ENCODE measurements at regions not wholly inside any gene's neighbourhood (a gene's known extent, or its start where the extent isn't known, plus 50 kb on each side); places are given as distances from the start of the nearest gene placed in this dataset.
A peak's percentile ranks its signal among the peaks of the same experiment; 100 is the strongest.

DNA sequence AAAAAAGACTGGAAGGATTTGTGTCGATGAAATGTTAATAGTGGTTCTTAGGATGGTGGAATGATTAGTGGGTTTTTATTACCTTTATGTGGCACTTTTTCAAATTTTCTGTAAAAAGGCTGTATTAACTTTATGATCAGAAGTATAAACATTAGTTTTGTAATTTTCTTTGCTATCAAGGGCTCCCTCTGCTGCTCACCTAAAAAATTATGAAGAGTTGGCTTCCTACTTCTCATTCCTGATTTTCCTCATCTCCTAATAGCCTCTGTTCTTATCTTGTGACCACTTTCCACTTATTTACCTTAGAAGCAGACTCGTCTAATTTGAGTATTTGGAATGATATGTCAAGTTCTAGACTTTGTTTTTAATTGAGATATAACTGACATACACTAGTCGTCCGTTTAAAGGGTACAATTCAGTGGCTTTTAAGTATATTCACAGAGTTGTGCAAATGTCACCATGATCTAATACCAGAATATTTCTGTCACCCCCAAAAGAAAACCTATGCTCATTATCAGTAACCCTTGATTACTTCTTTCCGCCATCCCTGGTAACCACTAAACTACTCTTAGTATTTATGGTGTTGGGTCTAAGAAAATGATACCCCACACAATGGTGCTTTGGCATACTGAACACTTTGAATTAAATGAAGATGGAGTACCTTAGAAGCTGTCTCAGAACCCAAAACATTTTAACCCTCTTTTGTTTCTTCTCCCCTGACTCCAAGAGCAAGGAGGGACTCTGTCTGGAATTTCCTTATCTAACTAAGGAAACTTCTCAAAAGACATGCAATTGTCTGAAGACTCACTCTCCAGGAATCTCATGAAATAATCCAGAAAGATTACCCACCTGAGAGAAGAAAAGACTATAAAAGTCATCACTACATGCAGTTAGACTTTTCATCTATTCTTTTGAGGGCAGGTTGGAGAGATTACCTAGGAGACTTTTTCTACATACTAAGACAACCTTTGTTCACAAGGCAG is 311.3 kb downstream of the DLEU7 start:
- TF ChIP-seq, protein P1, sequence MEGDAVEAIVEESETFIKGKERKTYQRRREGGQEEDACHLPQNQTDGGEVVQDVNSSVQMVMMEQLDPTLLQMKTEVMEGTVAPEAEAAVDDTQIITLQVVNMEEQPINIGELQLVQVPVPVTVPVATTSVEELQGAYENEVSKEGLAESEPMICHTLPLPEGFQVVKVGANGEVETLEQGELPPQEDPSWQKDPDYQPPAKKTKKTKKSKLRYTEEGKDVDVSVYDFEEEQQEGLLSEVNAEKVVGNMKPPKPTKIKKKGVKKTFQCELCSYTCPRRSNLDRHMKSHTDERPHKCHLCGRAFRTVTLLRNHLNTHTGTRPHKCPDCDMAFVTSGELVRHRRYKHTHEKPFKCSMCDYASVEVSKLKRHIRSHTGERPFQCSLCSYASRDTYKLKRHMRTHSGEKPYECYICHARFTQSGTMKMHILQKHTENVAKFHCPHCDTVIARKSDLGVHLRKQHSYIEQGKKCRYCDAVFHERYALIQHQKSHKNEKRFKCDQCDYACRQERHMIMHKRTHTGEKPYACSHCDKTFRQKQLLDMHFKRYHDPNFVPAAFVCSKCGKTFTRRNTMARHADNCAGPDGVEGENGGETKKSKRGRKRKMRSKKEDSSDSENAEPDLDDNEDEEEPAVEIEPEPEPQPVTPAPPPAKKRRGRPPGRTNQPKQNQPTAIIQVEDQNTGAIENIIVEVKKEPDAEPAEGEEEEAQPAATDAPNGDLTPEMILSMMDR (IDR thresholded peaks at IDR 0.05; ENCODE audit: insufficient read depth, low read depth, low read length): peak; percentile 57
- Histone ChIP-seq H3K27me3 (ENCODE audit: control insufficient read depth, insufficient read depth, low read length) (no peaks in the 10 kb centered on the region), H3K4me3 (ENCODE audit: low read depth, low read length) (no peak overlapping the region), H3K36me3 (ENCODE audit: control insufficient read depth, insufficient read depth, low read length) (no peaks in the 10 kb centered on the region)
- POLR2A ChIA-PET: no interaction called here
- CTCF ChIA-PET: interaction anchor here (0.5 to 0.6 kb wide), 3 partner anchors 113 to 441 kb away, joined by 3 to 4 read pairs (median 3); no protein-coding TSS in a partner anchor
- DNase-seq (ENCODE audit: low read depth): no peak

DNA sequence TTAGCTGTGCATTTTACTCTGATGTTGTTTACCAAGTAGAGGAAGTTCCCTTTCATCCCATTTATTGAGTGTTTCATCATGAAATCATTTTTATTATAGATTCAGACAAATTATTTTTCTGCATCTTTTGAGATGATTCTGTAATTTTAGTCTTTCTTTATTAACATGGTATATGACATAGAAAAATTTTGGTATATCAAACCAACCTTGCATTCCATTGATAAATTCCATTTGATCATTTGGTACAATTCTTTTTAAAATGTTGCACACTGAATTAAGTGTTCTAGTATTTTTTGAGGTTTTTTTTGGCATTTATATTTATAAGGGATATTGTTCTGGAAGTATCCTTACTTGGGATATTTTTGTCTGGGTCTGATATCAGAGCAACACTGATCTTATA is 308.4 kb downstream of the DLEU7 start:
- POLR2A ChIA-PET: no interaction called here
- Histone ChIP-seq H3K36me3 (ENCODE audit: control insufficient read depth, insufficient read depth, low read length) (no peaks in the 10 kb centered on the region), H3K4me3 (ENCODE audit: low read depth, low read length) (no peak overlapping the region), H3K27me3 (ENCODE audit: control insufficient read depth, insufficient read depth, low read length) (no peaks in the 10 kb centered on the region)
- no peak for DNase-seq (ENCODE audit: low read depth)
- CTCF ChIA-PET: interaction anchor here (1.7 kb wide), 1 partner anchor 558 kb away, joined by 5 read pairs; no protein-coding TSS in a partner anchor
- TF ChIP-seq, protein P1 (IDR thresholded peaks at IDR 0.05; ENCODE audit: insufficient read depth, low read depth, low read length): no peak

DNA sequence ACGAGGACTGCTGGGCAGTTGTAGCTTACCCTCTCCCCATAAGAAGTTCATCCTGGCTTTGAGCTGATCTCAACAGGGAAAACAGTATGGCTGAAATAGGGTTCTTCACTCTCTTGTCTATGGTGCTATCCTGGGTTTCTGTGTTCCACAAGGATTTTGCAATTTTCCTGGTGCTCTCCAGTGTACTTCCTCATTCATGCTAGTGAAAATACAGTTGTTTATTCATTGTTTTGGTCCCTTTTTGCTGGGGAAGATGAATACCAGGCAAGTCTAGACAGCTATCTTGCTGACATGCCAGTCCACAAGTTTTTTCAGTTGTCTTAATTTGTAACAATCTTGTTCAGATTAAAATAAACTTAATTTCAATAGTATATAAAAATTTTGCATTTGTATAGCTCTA is 306.5 kb downstream of the DLEU7 start:
- DNase-seq (ENCODE audit: low read depth): no peak
- ChIA-PET CTCF (interaction anchor here (0.7 to 1.4 kb wide), 2 partner anchors 264 to 540 kb away, joined by 3 to 4 read pairs; partner anchors contain the start of gene TRIM13), POLR2A (no interaction called here)

DNA sequence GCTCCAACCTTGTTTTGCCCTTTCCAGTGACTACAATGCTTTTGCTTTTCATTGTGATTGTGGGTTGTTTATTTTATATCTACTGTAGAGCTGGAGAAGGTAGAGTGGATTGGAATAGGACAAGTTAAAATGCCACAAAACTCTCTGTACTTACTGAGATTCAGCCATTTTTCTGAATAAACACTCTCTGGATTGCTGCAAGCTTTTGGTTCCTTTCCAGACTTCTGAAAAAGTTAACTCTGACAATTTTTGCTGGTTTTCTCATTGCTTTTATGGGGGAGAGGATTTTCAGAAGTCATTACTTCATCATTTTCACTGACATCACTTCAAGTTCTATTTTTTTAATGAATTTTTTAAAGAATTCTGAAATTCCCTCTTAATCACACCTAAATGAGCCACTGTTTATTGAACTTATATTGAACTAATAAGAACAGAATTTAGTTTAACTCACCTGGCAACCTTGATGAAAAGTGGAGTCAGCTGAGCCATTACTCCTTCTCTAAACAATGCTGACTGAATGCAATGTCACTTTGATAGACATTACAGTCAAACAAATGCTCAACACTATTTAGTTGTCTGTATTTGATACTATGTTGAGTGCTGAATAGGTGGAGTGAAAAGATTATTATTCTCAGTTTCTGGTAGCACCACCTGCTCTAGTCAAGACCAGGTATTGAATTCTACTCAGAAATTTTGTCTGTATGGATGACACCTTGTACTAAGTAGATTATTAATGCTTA is 303.5 kb downstream of the DLEU7 start:
- CTCF ChIA-PET: interaction anchor here (1.0 kb wide), 1 partner anchor 12 kb away, joined by 6 read pairs; no protein-coding TSS in a partner anchor
- no peak for DNase-seq (ENCODE audit: low read depth)
- Histone ChIP-seq H3K36me3 (ENCODE audit: control insufficient read depth, insufficient read depth, low read length) (no peaks in the 10 kb centered on the region), H3K27me3 (ENCODE audit: control insufficient read depth, insufficient read depth, low read length) (no peaks in the 10 kb centered on the region), H3K4me3 (ENCODE audit: low read depth, low read length) (no peak overlapping the region)
- TF ChIP-seq, protein P1 (IDR thresholded peaks at IDR 0.05; ENCODE audit: insufficient read depth, low read depth, low read length): no peak
- POLR2A ChIA-PET: no interaction called here

More for the DNA sequence above, 306.5 kb downstream of the DLEU7 start:
- H3K36me3 ChIP-seq (ENCODE audit: control insufficient read depth, insufficient read depth, low read length): no peaks in the 10 kb centered on the region
- no peak overlapping the region for H3K4me3 ChIP-seq (ENCODE audit: low read depth, low read length)
- TF ChIP-seq, protein P1 (IDR thresholded peaks at IDR 0.05; ENCODE audit: insufficient read depth, low read depth, low read length): no peak
- no peaks in the 10 kb centered on the region for H3K27me3 ChIP-seq (ENCODE audit: control insufficient read depth, insufficient read depth, low read length)

DNA sequence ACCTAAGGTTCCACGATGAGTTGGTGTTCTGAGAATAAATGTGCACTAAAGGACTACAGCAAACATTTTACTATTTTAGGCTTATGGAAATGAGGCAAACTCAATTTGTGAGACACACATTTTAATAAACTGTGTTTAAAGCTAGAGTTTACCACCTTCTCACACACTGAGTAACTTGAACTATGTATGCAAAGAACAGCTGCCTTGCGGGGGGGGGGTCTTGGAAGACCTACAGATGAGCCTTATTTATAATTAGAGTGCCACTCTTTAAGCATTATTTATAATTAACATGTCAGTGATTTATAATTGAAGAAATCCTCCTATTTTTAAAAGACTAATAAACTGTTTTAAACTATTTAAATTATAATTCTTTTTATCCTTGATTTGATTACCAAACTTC is 300.4 kb downstream of the DLEU7 start:
- Histone ChIP-seq H3K36me3 (ENCODE audit: control insufficient read depth, insufficient read depth, low read length) (no peaks in the 10 kb centered on the region), H3K4me3 (ENCODE audit: low read depth, low read length) (no peak overlapping the region), H3K27me3 (ENCODE audit: control insufficient read depth, insufficient read depth, low read length) (no peaks in the 10 kb centered on the region)
- no peak for DNase-seq (ENCODE audit: low read depth)
- CTCF ChIA-PET: interaction anchor here (0.9 to 1.7 kb wide), 3 partner anchors 8 to 258 kb away, joined by 3 to 7 read pairs (median 5); no protein-coding TSS in a partner anchor
- TF ChIP-seq, protein P1 (IDR thresholded peaks at IDR 0.05; ENCODE audit: insufficient read depth, low read depth, low read length): no peak
- POLR2A ChIA-PET: interaction anchor here (0.6 kb wide), 1 partner anchor 256 kb away, joined by 3 read pairs; no protein-coding TSS in a partner anchor

All from BJ (cell line).